Adrenal gland (tissue), 5 donors: ENCODE measurements at regions not wholly inside any gene's neighbourhood (a gene's known extent, or its start where the extent isn't known, plus 50 kb on each side); places are given as distances from the start of the nearest gene placed in this dataset.

Experiments used
- POLR2A ChIP-seq, 2 donors: fragments of 450-650 bp; IDR thresholded peaks; one replicate each; pipeline ENCODE4 v1.6.1; 2017; ENCODE audit warnings: antibody characterized with exemption in 2 of 2, mild to moderate bottlenecking in 2 of 2, moderate library complexity in 1 of 2
- TF ChIP-seq, protein P1 (sequence below), 6 experiments: fragments of 450-650 bp in 4 of 6; fragments of 200-600 bp in 2 of 6; sonication (generic) in 1 of 6; IDR thresholded peaks; 1 replicate in 5 of 6; 2 replicates in 1 of 6; pipeline versions ENCODE4 v1.5.1 to v1.8.0; 2016 to 2021; ENCODE audit warnings: antibody characterized with exemption in 6 of 6, mild to moderate bottlenecking in 2 of 6, moderate library complexity in 1 of 6
- donor health status: DM: no; HTN: no; CAD: no.

DNA sequence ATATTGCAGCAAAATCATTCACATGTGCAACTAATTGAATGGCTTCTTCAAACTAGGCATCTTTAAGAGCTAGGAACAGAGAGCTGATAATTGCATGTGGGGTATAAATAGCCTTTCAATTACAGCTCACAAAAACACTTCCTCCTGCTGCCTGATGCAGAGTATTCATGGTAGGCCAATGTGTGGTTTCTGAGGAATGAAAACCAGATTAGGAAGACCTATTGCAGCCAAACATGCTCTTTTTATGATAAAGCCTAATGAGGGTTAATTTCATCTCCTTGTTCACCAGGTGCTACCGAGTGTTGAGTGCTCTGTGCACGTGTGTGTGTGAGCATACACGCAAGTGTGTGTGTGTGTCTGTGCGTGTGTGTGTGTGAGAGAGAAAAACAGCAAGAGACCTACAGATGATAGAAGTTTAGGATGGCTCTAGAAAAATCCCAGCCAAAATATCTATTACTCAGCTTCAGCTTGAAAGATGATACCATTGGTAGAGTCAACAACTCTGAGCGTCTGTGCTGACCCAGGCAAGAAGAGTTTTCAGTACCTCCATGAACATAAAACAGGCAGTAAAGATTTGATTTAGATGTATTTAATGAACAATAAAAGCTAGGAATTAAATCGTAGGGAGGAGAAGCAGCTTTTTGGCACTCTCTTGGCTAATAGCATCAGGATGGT lies 448.5 kb upstream of the ANKRD30A start:
- TF ChIP-seq POLR2A (IDR thresholded peaks at IDR 0.05), result no peak
- TF ChIP-seq, protein P1, sequence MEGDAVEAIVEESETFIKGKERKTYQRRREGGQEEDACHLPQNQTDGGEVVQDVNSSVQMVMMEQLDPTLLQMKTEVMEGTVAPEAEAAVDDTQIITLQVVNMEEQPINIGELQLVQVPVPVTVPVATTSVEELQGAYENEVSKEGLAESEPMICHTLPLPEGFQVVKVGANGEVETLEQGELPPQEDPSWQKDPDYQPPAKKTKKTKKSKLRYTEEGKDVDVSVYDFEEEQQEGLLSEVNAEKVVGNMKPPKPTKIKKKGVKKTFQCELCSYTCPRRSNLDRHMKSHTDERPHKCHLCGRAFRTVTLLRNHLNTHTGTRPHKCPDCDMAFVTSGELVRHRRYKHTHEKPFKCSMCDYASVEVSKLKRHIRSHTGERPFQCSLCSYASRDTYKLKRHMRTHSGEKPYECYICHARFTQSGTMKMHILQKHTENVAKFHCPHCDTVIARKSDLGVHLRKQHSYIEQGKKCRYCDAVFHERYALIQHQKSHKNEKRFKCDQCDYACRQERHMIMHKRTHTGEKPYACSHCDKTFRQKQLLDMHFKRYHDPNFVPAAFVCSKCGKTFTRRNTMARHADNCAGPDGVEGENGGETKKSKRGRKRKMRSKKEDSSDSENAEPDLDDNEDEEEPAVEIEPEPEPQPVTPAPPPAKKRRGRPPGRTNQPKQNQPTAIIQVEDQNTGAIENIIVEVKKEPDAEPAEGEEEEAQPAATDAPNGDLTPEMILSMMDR (IDR thresholded peaks at IDR 0.05), result no peak
